NCI-H510A treated with DMSO at 0.1 percent for 48 hours (cell line): ENCODE measurements at regions not wholly inside any gene's neighbourhood (a gene's known extent, or its start where the extent isn't known, plus 50 kb on each side); places are given as distances from the start of the nearest gene placed in this dataset.
"Not testable (repeated sequence)": the region's sequence is repeated elsewhere in the genome, so short reads cannot be mapped to it uniquely, and the experiment has no call there.

Experiments
- DNase-seq: peaks from one replicate; lab custom pipeline; 2025; lab: John Stamatoyannopoulos, UW

DNA sequence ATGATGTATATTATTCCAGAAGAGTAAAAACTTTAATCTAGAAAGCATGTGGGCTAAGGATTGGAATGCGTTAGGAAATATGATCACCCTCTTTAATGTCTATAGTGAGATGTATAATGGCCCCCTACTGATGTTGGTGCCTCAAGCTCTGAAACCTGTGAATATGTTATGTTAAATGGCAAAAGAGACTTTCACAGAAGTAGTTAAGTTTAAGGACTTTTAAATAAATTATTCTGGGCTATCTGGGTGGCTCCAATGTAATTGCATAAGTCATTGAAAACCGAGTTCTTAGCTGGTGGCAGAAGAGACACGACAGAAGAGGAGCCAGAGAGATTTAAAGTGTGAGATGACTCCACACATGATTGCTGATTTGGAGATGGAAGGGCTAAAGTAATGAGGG, 1048.4 kb downstream of the PRIM2 start:
- not testable (repeated sequence) for DNase-seq

- DNase-seq: not testable (repeated sequence)
These were observed 1089.2 kb downstream of the PRIM2 start for GRCh38 chr6:58406659-58407058.

DNA sequence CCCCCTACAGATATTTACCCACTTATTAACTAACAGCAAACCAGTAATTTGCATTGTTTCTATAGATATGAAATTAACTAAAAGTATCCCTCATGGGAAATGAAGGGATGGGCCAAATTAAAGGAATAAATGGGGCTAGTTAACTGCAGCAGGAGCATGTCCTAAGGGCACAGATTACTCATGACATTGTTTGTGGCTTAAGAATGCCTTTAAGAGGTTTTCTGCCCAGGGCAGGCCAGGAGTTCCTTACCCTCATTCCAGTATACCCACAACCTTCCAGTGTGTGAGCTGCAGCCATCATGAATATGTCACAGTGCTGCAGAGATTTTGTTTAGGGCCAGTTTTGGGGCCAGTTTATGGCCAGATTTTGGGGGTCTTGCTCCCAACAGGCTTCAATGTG, 1101.9 kb downstream of the PRIM2 start:
- DNase-seq: no peak
